Neural cell (in vitro differentiated cells): ENCODE measurements at regions not wholly inside any gene's neighbourhood (a gene's known extent, or its start where the extent isn't known, plus 50 kb on each side); places are given as distances from the start of the nearest gene placed in this dataset.

Source experiments
- H2AFZ ChIP-seq: fragments of 200-600, 300-800 bp; sonication (generic), shearing (Covaris generic); 2 replicates; pipeline ENCODE4 v1.6.0; 2014; ENCODE audit warnings: low read depth, mild to moderate bottlenecking, antibody characterized with exemption, low read length, moderate library complexity
- H3F3A ChIP-seq: fragments of 200-600 bp; shearing (Covaris generic); 2 replicates; pipeline ENCODE4 v1.6.1; 2016; ENCODE audit warnings: mild to moderate bottlenecking, moderate library complexity, mixed read lengths, antibody characterized with exemption, low read length; ENCODE audit not compliant: insufficient read depth, poor library complexity, severe bottlenecking
- H3K27ac ChIP-seq: fragments of 200-600, 300-800 bp; sonication (generic), shearing (Covaris generic); 2 replicates; pipeline ENCODE4 v1.5.1; 2014; ENCODE audit warnings: mild to moderate bottlenecking, low read length, moderate library complexity
- H3K27me3 ChIP-seq: fragments of 300-800, 200-600 bp; sonication (generic), shearing (Covaris generic); 2 replicates; pipeline ENCODE4 v1.6.0; 2014; ENCODE audit warnings: mild to moderate bottlenecking, low read depth, low read length, moderate library complexity; ENCODE audit not compliant: insufficient read depth
- H3K36me3 ChIP-seq: fragments of 300-800, 200-600 bp; sonication (generic), shearing (Covaris generic); 2 replicates; pipeline ENCODE4 v1.5.1; 2014; ENCODE audit warnings: mild to moderate bottlenecking, antibody characterized with exemption, low read length, moderate library complexity; ENCODE audit not compliant: insufficient read depth
- H3K4me2 ChIP-seq: fragments of 300-800, 200-600 bp; sonication (generic), shearing (Covaris generic); 2 replicates; pipeline ENCODE4 v1.6.0; 2014; ENCODE audit warnings: mild to moderate bottlenecking, low read length
- H3K4me3 ChIP-seq: fragments of 300-800, 200-600 bp; sonication (generic), shearing (Covaris generic); 2 replicates; pipeline ENCODE4 v1.5.1; 2014; ENCODE audit warnings: mild to moderate bottlenecking, low read length, moderate library complexity
- H3K79me2 ChIP-seq: fragments of 200-600 bp; shearing (Covaris generic); replicated peaks from 2 replicates; pipeline ENCODE4 v1.6.0; 2014; ENCODE audit warnings: mild to moderate bottlenecking, low read length, moderate library complexity; ENCODE audit not compliant: insufficient read depth
- H3K9ac ChIP-seq: fragments of 300-800, 200-600 bp; sonication (generic), shearing (Covaris generic); 2 replicates; pipeline ENCODE4 v1.6.1; 2016; ENCODE audit warnings: mild to moderate bottlenecking, low read length, mixed read lengths
- H3K9me2 ChIP-seq: fragments of 200-600 bp; shearing (Covaris generic); 2 replicates; pipeline ENCODE4 v1.6.1; 2016; ENCODE audit warnings: mild to moderate bottlenecking, low read length, mixed read lengths; ENCODE audit not compliant: insufficient read depth
- H3K9me3 ChIP-seq: fragments of 200-600, 300-800 bp; sonication (generic), shearing (Covaris generic); 2 replicates; pipeline ENCODE4 v1.6.1; 2016; ENCODE audit warnings: mild to moderate bottlenecking, mixed run types, low read length, moderate library complexity, mixed read lengths
- H4K20me1 ChIP-seq: fragments of 200-600 bp; shearing (Covaris generic); 2 replicates; pipeline ENCODE4 v1.6.1; 2016; ENCODE audit warnings: mild to moderate bottlenecking, mixed run types; ENCODE audit not compliant: insufficient read depth
- CTCF ChIP-seq: fragments of 450-650 bp; IDR thresholded peaks from 2 replicates; pipeline ENCODE4 v1.5.1; 2014; ENCODE audit warnings: antibody characterized with exemption, mild to moderate bottlenecking, moderate library complexity; ENCODE audit not compliant: poor library complexity, severe bottlenecking
- EP300 ChIP-seq: fragments of 450-650 bp; conservative IDR thresholded peaks from 2 replicates; pipeline ENCODE4 v1.6.1; 2014; ENCODE audit warnings: antibody characterized with exemption, mild to moderate bottlenecking, moderate library complexity; ENCODE audit not compliant: poor library complexity, severe bottlenecking
- EZH2 ChIP-seq: fragments of 200-600, 300-800 bp; shearing (Covaris generic), sonication (generic); IDR thresholded peaks from 2 replicates; pipeline ENCODE4 v1.6.1; 2014; ENCODE audit warnings: antibody characterized with exemption, low read length, borderline replicate concordance, mild to moderate bottlenecking; ENCODE audit not compliant: insufficient read depth, poor library complexity, severe bottlenecking
- MXI1 ChIP-seq: fragments of 450-650 bp; conservative IDR thresholded peaks from 2 replicates; pipeline ENCODE4 v1.6.1; 2014; ENCODE audit warnings: antibody characterized with exemption, mild to moderate bottlenecking; ENCODE audit not compliant: poor library complexity, severe bottlenecking
- POLR2AphosphoS5 ChIP-seq: IDR thresholded peaks from 2 replicates; pipeline ENCODE4 v1.6.1; 2012
- RAD21 ChIP-seq: fragments of 450-650 bp; conservative IDR thresholded peaks from 2 replicates; pipeline ENCODE4 v1.6.1; 2014; ENCODE audit warnings: antibody characterized with exemption, mild to moderate bottlenecking, moderate library complexity
- REST ChIP-seq: IDR thresholded peaks from 2 replicates; pipeline ENCODE4 v1.6.1; 2012; ENCODE audit warnings: borderline replicate concordance
- SMC3 ChIP-seq: fragments of 450-650 bp; conservative IDR thresholded peaks from 2 replicates; pipeline ENCODE4 v1.6.1; 2014; ENCODE audit warnings: antibody characterized with exemption, mild to moderate bottlenecking, moderate library complexity; ENCODE audit not compliant: poor library complexity
- TAF1 ChIP-seq: IDR thresholded peaks from 2 replicates; pipeline ENCODE4 v1.6.1; 2012; ENCODE audit warnings: low read depth

- no peak overlapping the region for H3K27ac ChIP-seq
- H3K36me3 ChIP-seq: no peaks in the 10 kb centered on the region
- H3K4me2 ChIP-seq: no peak overlapping the region
- H4K20me1 ChIP-seq: no peaks in the 10 kb centered on the region
- no peak overlapping the region for H3K9ac ChIP-seq
- H3F3A ChIP-seq: no peaks in the 10 kb centered on the region
- no peaks in the 10 kb centered on the region for H3K79me2 ChIP-seq
- no peaks in the 10 kb centered on the region for H3K9me2 ChIP-seq
- no peak overlapping the region for H3K4me3 ChIP-seq
- H3K27me3 ChIP-seq: no peaks in the 10 kb centered on the region
- TF ChIP-seq TAF1: no peak
- no peak for TF ChIP-seq SMC3
- TF ChIP-seq MXI1: no peak
- no peaks in the 10 kb centered on the region for H3K9me3 ChIP-seq
- no peak overlapping the region for H2AFZ ChIP-seq
Observed at GRCh38 chr17:15883617-15884111, 61.3 kb upstream of the ADORA2B start.

GRCh38 chr17:15884731-15885130 is 60.2 kb upstream of the ADORA2B start:
- TF ChIP-seq MXI1 (no peak), RAD21 (no peak), REST (no peak), POLR2AphosphoS5 (no peak), CTCF (no peak), TAF1 (no peak), EZH2 (no peak), SMC3 (no peak)
- no peaks in the 10 kb centered on the region for H3K9me3 ChIP-seq
- H4K20me1 ChIP-seq: no peaks in the 10 kb centered on the region
- no peak overlapping the region for H2AFZ ChIP-seq
- no peaks in the 10 kb centered on the region for H3K79me2 ChIP-seq
- no peak overlapping the region for H3K9ac ChIP-seq
- no peaks in the 10 kb centered on the region for H3K9me2 ChIP-seq
- no peaks in the 10 kb centered on the region for H3F3A ChIP-seq
- H3K36me3 ChIP-seq: no peaks in the 10 kb centered on the region
- H3K4me2 ChIP-seq: no peak overlapping the region
- no peak overlapping the region for H3K4me3 ChIP-seq
- no peaks in the 10 kb centered on the region for H3K27me3 ChIP-seq
- no peak overlapping the region for H3K27ac ChIP-seq

- Histone ChIP-seq H3K27me3 (no peaks in the 10 kb centered on the region), H3K79me2 (no peaks in the 10 kb centered on the region), H3F3A (no peaks in the 10 kb centered on the region), H4K20me1 (no peaks in the 10 kb centered on the region), H3K4me2 (no peak overlapping the region), H3K9me2 (no peaks in the 10 kb centered on the region), H3K27ac (no peak overlapping the region), H2AFZ (no peak overlapping the region), H3K4me3 (no peak overlapping the region), H3K9me3 (no peaks in the 10 kb centered on the region), H3K36me3 (no peaks in the 10 kb centered on the region), H3K9ac (no peak overlapping the region)
- TF ChIP-seq MXI1: no peak
- no peak for TF ChIP-seq POLR2AphosphoS5
- no peak for TF ChIP-seq REST
- TF ChIP-seq SMC3: no peak
- TF ChIP-seq EZH2: no peak
- no peak for TF ChIP-seq TAF1
- no peak for TF ChIP-seq EP300
- TF ChIP-seq CTCF: no peak
Observed at GRCh38 chr17:15885770-15886169, 59.2 kb upstream of the ADORA2B start.
